OCI-LY1 (cell line): ENCODE measurements at regions not wholly inside any gene's neighbourhood (a gene's known extent, or its start where the extent isn't known, plus 50 kb on each side); places are given as distances from the start of the nearest gene placed in this dataset.

Experiments used
- H2AFZ ChIP-seq: fragments of 200-600 bp; sonication (generic), shearing (Covaris generic); 2 replicates; pipeline ENCODE4 v1.6.0; 2014; ENCODE audit warnings: antibody characterized with exemption, mild to moderate bottlenecking, low read length
- H3F3A ChIP-seq: fragments of 200-600 bp; sonication (generic), shearing (Covaris generic); 2 replicates; pipeline ENCODE4 v1.6.0; 2014; ENCODE audit warnings: mild to moderate bottlenecking, antibody characterized with exemption, low read length, moderate library complexity; ENCODE audit not compliant: insufficient read depth
- H3K27ac ChIP-seq: fragments of 200-600 bp; sonication (generic); 2 replicates; pipeline ENCODE4 v1.5.1; 2014; ENCODE audit warnings: low read length, mixed run types, mild to moderate bottlenecking, low read depth; ENCODE audit not compliant: poor library complexity, severe bottlenecking
- H3K27me3 ChIP-seq: fragments of 200-600 bp; sonication (generic); 2 replicates; pipeline ENCODE4 v1.6.0; 2014; ENCODE audit warnings: antibody characterized with exemption, mild to moderate bottlenecking, low read length, moderate library complexity; ENCODE audit not compliant: insufficient read depth
- H3K36me3 ChIP-seq: fragments of 200-600 bp; sonication (generic); 2 replicates; pipeline ENCODE4 v1.6.1; 2014; ENCODE audit warnings: mild to moderate bottlenecking, antibody characterized with exemption, low read length, moderate library complexity, mixed read lengths; ENCODE audit not compliant: insufficient read depth
- H3K4me1 ChIP-seq: fragments of 200-600 bp; sonication (generic); 2 replicates; pipeline ENCODE4 v1.5.1; 2014; ENCODE audit warnings: mild to moderate bottlenecking, low read length, moderate library complexity; ENCODE audit not compliant: insufficient read depth, severe bottlenecking
- H3K4me2 ChIP-seq: fragments of 200-600 bp; sonication (generic), shearing (Covaris generic); 2 replicates; pipeline ENCODE4 v1.6.1; 2014; ENCODE audit warnings: low read length
- H3K4me3 ChIP-seq: fragments of 200-600 bp; sonication (generic); 2 replicates; pipeline ENCODE4 v1.5.1; 2014; ENCODE audit warnings: low read length, low read depth, mild to moderate bottlenecking, mixed read lengths; ENCODE audit not compliant: poor library complexity, severe bottlenecking
- H3K79me2 ChIP-seq: fragments of 200-600 bp; shearing (Covaris generic); 2 replicates; pipeline ENCODE4 v1.6.1; 2016; ENCODE audit warnings: mixed run types, low read length, mixed read lengths; ENCODE audit not compliant: insufficient read depth
- H3K9ac ChIP-seq: fragments of 200-600 bp; sonication (generic), shearing (Covaris generic); 2 replicates; pipeline ENCODE4 v1.6.1; 2014; ENCODE audit warnings: mild to moderate bottlenecking, low read length, mixed read lengths
- H3K9me2 ChIP-seq: fragments of 200-600 bp; sonication (generic), shearing (Covaris generic); 2 replicates; pipeline ENCODE4 v1.6.1; 2014; ENCODE audit warnings: low read depth, mild to moderate bottlenecking, low read length, mixed read lengths
- H3K9me3 ChIP-seq: fragments of 200-600 bp; shearing (Covaris generic); 2 replicates; pipeline ENCODE4 v1.6.1; 2014; ENCODE audit warnings: low read length, mixed read lengths
- H4K20me1 ChIP-seq: fragments of 200-600 bp; sonication (generic), shearing (Covaris generic); 2 replicates; pipeline ENCODE4 v1.6.0; 2016; ENCODE audit warnings: mild to moderate bottlenecking, low read length; ENCODE audit not compliant: insufficient read depth
- CTCF ChIP-seq: fragments of 200-600 bp; sonication (generic), shearing (Covaris generic); IDR thresholded peaks from 2 replicates; pipeline ENCODE4 v1.5.1; 2017; ENCODE audit warnings: mild to moderate bottlenecking, antibody characterized with exemption, low read length, moderate library complexity, mixed read lengths
- EZH2 ChIP-seq: fragments of 200-600 bp; sonication (generic), shearing (Covaris generic); IDR thresholded peaks from 2 replicates; pipeline ENCODE4 v1.8.0; 2017; ENCODE audit warnings: borderline replicate concordance, mixed run types, mild to moderate bottlenecking, antibody characterized with exemption, low read length, moderate library complexity, mixed read lengths

- Histone ChIP-seq H2AFZ (no peak overlapping the region), H3K36me3 (no peaks in the 10 kb centered on the region), H3K27me3 (no peaks in the 10 kb centered on the region), H3K27ac (no peak overlapping the region), H3K79me2 (no peaks in the 10 kb centered on the region), H3K4me2 (no peak overlapping the region), H3F3A (no peaks in the 10 kb centered on the region; the same call in 1 of the 2 replicates), H3K9me3 (no peaks in the 10 kb centered on the region), H3K4me1 (no peaks in the 10 kb centered on the region), H3K9ac (no peak overlapping the region), H4K20me1 (no peaks in the 10 kb centered on the region), H3K4me3 (no peak overlapping the region), H3K9me2 (no peaks in the 10 kb centered on the region)
- TF ChIP-seq EZH2, result no peak
- no peak for TF ChIP-seq CTCF
Measured at GRCh38 chr20:6979621-6980020, 212.1 kb downstream of the BMP2 start.

- Histone ChIP-seq H4K20me1 (no peaks in the 10 kb centered on the region), H2AFZ (no peak overlapping the region), H3F3A (no peaks in the 10 kb centered on the region), H3K4me1 (no peaks in the 10 kb centered on the region), H3K79me2 (no peaks in the 10 kb centered on the region), H3K4me2 (no peak overlapping the region), H3K9me2 (no peaks in the 10 kb centered on the region), H3K27ac (no peak overlapping the region), H3K27me3 (no peaks in the 10 kb centered on the region), H3K9ac (no peak overlapping the region), H3K9me3 (no peaks in the 10 kb centered on the region), H3K4me3 (no peak overlapping the region), H3K36me3 (no peaks in the 10 kb centered on the region)
- no peak for TF ChIP-seq EZH2
- no peak for TF ChIP-seq CTCF
Measured at GRCh38 chr20:6993011-6993410, 225.5 kb downstream of the BMP2 start.

DNA sequence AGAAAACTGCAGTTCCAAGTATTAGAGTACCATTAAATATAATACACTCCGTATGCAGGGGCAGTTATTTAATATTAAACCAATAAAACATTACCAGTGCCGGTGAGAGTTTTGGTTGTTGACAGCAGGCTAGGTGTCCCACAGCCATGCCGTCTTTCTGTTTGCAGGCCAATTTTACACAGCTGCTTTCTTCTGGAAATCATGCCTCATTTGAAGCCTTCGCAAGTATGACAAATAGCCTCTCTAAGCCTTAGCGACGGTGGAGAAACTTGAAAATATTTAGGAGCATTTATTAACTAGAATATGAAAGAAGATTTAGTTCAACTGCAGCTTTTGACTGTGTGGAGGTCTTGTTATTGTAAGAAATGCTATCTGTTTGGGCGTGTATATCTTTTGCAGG lies 226.0 kb downstream of the BMP2 start:
- Histone ChIP-seq H3K27me3 (no peaks in the 10 kb centered on the region), H4K20me1 (no peaks in the 10 kb centered on the region), H3K9me3 (no peaks in the 10 kb centered on the region), H3F3A (no peaks in the 10 kb centered on the region), H3K4me2 (no peak overlapping the region), H3K9ac (no peak overlapping the region), H3K4me1 (no peaks in the 10 kb centered on the region), H3K9me2 (no peaks in the 10 kb centered on the region), H3K79me2 (no peaks in the 10 kb centered on the region), H2AFZ (no peak overlapping the region), H3K36me3 (no peaks in the 10 kb centered on the region), H3K4me3 (no peak overlapping the region), H3K27ac (no peak overlapping the region)
- TF ChIP-seq CTCF, result no peak
- TF ChIP-seq EZH2, result no peak
